ENCODE measurements at regions not wholly inside any gene's neighbourhood (a gene's known extent, or its start where the extent isn't known, plus 50 kb on each side); places are given as distances from the start of the nearest gene placed in this dataset.
A peak's percentile ranks its signal among the peaks of the same experiment; 100 is the strongest.

DNA sequence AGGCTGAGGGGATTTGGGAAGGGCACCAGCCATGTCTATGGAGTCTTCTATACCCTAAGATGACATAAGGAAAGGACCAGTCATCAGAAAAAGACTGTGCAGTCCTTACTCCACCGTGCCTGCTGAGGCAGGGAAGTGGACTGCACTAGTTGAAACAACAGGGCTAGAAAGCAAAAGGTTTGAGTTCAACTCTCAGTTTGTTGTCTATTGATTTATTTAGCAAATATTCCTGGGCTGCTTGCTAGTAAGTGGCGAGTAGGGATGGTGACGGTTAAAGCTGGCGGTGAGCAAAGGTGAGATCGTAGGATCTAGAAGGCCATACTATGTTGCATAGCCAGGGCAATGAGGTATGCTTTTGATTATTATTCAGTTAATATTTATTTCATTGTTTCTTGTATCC, 110.1 kb downstream of the SMIM20 start:
- TF ChIP-seq OSR1 (CRISPR knock-in tag; IDR thresholded peaks at IDR 0.05) (no peak), GLIS3 (CRISPR knock-in tag; IDR thresholded peaks at IDR 0.05) (no peak), ZC3H10 (CRISPR knock-in tag; IDR thresholded peaks at IDR 0.05) (no peak)
- no peak for ATAC-seq

DNA sequence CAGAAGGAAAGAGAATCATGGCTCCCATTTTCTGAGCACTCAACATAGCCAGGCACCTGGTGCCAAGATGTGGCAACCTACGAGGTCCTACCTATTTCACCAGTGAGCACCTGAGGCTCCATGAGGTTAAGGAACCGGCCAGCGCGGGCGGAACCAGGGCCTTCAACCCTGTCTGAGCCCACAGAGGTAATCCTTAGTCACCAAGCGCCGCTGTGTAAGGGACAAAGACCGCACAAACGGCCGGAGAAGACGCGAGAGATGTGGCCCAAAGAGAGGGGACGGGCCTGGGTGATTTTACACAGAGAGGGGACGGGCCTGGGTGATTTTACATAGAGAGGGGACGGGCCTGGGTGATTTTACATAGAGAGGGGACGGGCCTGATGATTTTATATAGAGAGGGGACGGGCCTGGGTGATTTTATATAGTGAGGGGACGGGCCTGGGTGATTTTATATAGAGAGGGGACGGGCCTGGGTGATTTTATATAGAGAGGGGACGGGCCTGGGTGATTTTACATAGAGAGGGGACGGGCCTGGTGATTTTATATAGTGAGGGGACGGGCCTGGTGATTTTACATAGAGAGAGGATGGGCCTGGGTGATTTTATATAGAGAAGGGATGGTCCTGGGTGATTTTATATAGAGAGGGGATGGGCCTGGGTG, 114.2 kb downstream of the SMIM20 start:
- ATAC-seq = no peak
- no peak for TF ChIP-seq TCF4 (CRISPR knock-in tag; IDR thresholded peaks at IDR 0.05; ENCODE audit: borderline replicate concordance)
- TF ChIP-seq, protein P1, sequence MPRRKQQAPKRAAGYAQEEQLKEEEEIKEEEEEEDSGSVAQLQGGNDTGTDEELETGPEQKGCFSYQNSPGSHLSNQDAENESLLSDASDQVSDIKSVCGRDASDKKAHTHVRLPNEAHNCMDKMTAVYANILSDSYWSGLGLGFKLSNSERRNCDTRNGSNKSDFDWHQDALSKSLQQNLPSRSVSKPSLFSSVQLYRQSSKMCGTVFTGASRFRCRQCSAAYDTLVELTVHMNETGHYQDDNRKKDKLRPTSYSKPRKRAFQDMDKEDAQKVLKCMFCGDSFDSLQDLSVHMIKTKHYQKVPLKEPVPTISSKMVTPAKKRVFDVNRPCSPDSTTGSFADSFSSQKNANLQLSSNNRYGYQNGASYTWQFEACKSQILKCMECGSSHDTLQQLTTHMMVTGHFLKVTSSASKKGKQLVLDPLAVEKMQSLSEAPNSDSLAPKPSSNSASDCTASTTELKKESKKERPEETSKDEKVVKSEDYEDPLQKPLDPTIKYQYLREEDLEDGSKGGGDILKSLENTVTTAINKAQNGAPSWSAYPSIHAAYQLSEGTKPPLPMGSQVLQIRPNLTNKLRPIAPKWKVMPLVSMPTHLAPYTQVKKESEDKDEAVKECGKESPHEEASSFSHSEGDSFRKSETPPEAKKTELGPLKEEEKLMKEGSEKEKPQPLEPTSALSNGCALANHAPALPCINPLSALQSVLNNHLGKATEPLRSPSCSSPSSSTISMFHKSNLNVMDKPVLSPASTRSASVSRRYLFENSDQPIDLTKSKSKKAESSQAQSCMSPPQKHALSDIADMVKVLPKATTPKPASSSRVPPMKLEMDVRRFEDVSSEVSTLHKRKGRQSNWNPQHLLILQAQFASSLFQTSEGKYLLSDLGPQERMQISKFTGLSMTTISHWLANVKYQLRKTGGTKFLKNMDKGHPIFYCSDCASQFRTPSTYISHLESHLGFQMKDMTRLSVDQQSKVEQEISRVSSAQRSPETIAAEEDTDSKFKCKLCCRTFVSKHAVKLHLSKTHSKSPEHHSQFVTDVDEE (CRISPR knock-in tag; IDR thresholded peaks at IDR 0.05) = no peak

DNA sequence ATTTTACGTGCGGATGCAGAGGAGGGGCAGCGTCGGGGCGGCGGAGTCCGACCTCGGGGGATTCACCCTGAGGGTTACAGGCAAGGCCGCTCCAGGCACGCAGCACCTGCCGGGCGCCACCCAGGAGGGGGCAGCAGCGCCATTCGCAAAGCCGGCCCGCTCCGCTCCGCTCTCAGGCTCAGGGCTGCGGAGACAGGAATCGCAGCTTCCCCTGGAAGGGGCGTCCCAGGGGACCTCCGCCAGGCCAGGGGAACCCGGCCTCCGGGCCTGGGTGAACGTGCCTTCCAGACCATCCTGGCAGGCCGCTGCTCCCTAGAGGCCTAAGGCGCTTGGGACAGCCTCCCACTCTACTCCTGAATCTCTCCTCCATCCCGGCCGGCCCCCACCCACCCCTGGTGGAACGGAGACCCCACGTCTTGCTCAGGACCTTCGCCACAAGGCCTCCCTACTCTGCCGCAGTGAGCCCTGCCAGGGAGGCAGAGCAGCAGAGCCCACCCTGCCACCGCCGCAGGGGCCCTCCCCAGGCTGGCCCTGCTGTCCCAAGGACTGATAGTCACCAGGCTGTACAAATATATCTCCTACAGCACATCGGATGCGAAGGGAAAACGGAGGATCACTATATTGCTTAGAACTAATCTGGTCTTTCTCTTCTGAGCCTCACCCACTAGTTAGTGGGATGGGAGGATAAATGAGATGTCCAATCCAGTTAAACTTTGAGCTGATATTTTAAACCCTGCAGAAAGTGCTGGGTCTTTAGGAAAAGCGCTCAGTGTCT, 115.0 kb downstream of the SMIM20 start:
- TF ChIP-seq RARB (CRISPR knock-in tag; IDR thresholded peaks at IDR 0.05) (no peak), ZC3H10 (CRISPR knock-in tag; IDR thresholded peaks at IDR 0.05) (no peak), GLIS3 (CRISPR knock-in tag; IDR thresholded peaks at IDR 0.05) (no peak), TCF4 (CRISPR knock-in tag; IDR thresholded peaks at IDR 0.05; ENCODE audit: borderline replicate concordance) (no peak), ZFP3 (CRISPR knock-in tag; IDR thresholded peaks at IDR 0.05) (no peak), ESRRG (CRISPR knock-in tag; IDR thresholded peaks at IDR 0.05) (no peak), ZNF565 (CRISPR knock-in tag; conservative IDR thresholded peaks at IDR 0.05; ENCODE audit: low read depth) (no peak), ZFP30 (CRISPR knock-in tag; IDR thresholded peaks at IDR 0.05) (no peak), TOX (CRISPR knock-in tag; IDR thresholded peaks at IDR 0.05; ENCODE audit: borderline replicate concordance) (no peak), PPARA (CRISPR knock-in tag; IDR thresholded peaks at IDR 0.05; ENCODE audit: borderline replicate concordance) (no peak), OSR1 (CRISPR knock-in tag; IDR thresholded peaks at IDR 0.05) (no peak), SNAI2 (CRISPR knock-in tag; IDR thresholded peaks at IDR 0.05) (no peak), ZNF8 (CRISPR knock-in tag; IDR thresholded peaks at IDR 0.05) (no peak)
- TF ChIP-seq, protein P1 (CRISPR knock-in tag; IDR thresholded peaks at IDR 0.05) = no peak
- TF ChIP-seq, protein P2, sequence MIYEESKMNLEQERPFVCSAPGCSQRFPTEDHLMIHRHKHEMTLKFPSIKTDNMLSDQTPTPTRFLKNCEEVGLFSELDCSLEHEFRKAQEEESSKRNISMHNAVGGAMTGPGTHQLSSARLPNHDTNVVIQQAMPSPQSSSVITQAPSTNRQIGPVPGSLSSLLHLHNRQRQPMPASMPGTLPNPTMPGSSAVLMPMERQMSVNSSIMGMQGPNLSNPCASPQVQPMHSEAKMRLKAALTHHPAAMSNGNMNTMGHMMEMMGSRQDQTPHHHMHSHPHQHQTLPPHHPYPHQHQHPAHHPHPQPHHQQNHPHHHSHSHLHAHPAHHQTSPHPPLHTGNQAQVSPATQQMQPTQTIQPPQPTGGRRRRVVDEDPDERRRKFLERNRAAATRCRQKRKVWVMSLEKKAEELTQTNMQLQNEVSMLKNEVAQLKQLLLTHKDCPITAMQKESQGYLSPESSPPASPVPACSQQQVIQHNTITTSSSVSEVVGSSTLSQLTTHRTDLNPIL (CRISPR knock-in tag; IDR thresholded peaks at IDR 0.05; ENCODE audit: low read depth) = no peak
- TF ChIP-seq, protein P3, sequence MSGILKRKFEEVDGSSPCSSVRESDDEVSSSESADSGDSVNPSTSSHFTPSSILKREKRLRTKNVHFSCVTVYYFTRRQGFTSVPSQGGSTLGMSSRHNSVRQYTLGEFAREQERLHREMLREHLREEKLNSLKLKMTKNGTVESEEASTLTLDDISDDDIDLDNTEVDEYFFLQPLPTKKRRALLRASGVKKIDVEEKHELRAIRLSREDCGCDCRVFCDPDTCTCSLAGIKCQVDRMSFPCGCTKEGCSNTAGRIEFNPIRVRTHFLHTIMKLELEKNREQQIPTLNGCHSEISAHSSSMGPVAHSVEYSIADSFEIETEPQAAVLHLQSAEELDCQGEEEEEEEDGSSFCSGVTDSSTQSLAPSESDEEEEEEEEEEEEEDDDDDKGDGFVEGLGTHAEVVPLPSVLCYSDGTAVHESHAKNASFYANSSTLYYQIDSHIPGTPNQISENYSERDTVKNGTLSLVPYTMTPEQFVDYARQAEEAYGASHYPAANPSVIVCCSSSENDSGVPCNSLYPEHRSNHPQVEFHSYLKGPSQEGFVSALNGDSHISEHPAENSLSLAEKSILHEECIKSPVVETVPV (CRISPR knock-in tag; IDR thresholded peaks at IDR 0.05) = no peak
- ATAC-seq = peak; percentile 87

DNA sequence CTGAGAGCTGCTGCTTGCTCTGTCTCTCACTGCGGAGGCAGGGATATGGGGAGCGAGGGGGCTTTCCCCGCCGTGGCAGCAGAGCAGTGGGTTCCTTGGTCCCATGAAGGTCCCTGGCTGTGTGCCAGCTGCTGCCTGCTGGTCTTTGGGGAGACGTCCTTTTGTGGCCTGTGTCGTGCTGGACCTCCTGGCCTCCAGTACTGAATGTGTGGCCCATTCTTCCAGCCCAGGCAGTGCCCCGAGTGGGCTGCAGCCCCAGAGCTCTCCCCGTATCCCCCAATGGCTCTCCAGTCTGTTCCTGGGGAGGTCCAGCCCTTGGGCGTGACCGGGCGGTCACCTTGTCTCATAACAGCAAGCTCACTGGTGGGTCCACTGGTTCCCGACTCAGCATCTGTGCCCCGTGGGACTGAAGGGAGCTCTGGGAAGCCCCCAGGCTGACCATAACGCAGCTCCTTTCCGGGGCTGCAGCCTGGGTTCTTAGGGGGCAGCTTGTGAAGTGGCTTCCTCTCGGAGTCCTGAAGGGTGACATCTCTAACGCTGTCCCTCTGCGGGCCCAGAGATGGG, 115.6 kb downstream of the SMIM20 start:
- ATAC-seq = no peak
- TF ChIP-seq CSDC2 (CRISPR knock-in tag; IDR thresholded peaks at IDR 0.05) = no peak
- TF ChIP-seq ZNF70 (CRISPR knock-in tag; IDR thresholded peaks at IDR 0.05) = no peak
- TF ChIP-seq, protein P4, sequence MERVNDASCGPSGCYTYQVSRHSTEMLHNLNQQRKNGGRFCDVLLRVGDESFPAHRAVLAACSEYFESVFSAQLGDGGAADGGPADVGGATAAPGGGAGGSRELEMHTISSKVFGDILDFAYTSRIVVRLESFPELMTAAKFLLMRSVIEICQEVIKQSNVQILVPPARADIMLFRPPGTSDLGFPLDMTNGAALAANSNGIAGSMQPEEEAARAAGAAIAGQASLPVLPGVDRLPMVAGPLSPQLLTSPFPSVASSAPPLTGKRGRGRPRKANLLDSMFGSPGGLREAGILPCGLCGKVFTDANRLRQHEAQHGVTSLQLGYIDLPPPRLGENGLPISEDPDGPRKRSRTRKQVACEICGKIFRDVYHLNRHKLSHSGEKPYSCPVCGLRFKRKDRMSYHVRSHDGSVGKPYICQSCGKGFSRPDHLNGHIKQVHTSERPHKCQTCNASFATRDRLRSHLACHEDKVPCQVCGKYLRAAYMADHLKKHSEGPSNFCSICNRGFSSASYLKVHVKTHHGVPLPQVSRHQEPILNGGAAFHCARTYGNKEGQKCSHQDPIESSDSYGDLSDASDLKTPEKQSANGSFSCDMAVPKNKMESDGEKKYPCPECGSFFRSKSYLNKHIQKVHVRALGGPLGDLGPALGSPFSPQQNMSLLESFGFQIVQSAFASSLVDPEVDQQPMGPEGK (CRISPR knock-in tag; IDR thresholded peaks at IDR 0.05; ENCODE audit: borderline replicate concordance) = no peak
- TF ChIP-seq, protein P5, sequence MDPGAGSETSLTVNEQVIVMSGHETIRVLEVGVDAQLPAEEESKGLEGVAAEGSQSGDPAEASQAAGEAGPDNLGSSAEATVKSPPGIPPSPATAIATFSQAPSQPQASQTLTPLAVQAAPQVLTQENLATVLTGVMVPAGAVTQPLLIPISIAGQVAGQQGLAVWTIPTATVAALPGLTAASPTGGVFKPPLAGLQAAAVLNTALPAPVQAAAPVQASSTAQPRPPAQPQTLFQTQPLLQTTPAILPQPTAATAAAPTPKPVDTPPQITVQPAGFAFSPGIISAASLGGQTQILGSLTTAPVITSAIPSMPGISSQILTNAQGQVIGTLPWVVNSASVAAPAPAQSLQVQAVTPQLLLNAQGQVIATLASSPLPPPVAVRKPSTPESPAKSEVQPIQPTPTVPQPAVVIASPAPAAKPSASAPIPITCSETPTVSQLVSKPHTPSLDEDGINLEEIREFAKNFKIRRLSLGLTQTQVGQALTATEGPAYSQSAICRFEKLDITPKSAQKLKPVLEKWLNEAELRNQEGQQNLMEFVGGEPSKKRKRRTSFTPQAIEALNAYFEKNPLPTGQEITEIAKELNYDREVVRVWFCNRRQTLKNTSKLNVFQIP (CRISPR knock-in tag; IDR thresholded peaks at IDR 0.05; ENCODE audit: borderline replicate concordance, low read depth) = no peak
- TF ChIP-seq GLIS3 (CRISPR knock-in tag; IDR thresholded peaks at IDR 0.05) = no peak
- TF ChIP-seq ZFP3 (CRISPR knock-in tag; IDR thresholded peaks at IDR 0.05) = no peak
- TF ChIP-seq, protein P3 (CRISPR knock-in tag; IDR thresholded peaks at IDR 0.05) = no peak
- no peak for TF ChIP-seq ARNTL (CRISPR knock-in tag; IDR thresholded peaks at IDR 0.05; ENCODE audit: borderline replicate concordance, low read depth)
